Ectodermal cell (in vitro differentiated cells): ENCODE measurements at regions not wholly inside any gene's neighbourhood (a gene's known extent, or its start where the extent isn't known, plus 50 kb on each side); places are given as distances from the start of the nearest gene placed in this dataset.

Experiments used
- H3K27ac ChIP-seq: 2 replicates; pipeline ENCODE4 v1.7.0; 2013; ENCODE audit warnings: mild to moderate bottlenecking, low read depth, low read length; ENCODE audit not compliant: insufficient read depth, poor library complexity, severe bottlenecking
- H3K27me3 ChIP-seq: 2 replicates; pipeline ENCODE4 v1.7.0; 2013; ENCODE audit warnings: mild to moderate bottlenecking, low read length; ENCODE audit not compliant: insufficient read depth, control insufficient read depth, poor library complexity, severe bottlenecking
- H3K36me3 ChIP-seq: one replicate; pipeline ENCODE4 v1.7.0; 2013; ENCODE audit warnings: low read length; ENCODE audit not compliant: control insufficient read depth, insufficient read depth
- H3K4me1 ChIP-seq: one replicate; pipeline ENCODE4 v1.7.0; 2013; ENCODE audit warnings: low read length; ENCODE audit not compliant: control insufficient read depth, insufficient read depth
- H3K4me3 ChIP-seq: 2 replicates; pipeline ENCODE4 v1.7.0; 2013; ENCODE audit warnings: low read depth, low read length, control low read depth; ENCODE audit not compliant: insufficient read depth
- H3K9me3 ChIP-seq: 2 replicates; pipeline ENCODE4 v1.7.0; 2013; ENCODE audit warnings: mild to moderate bottlenecking, low read length, moderate library complexity; ENCODE audit not compliant: control insufficient read depth
- WGBS, 2 experiments: methylation state at CpG; one replicate each; pipeline ENCODE4 v1.1.7; 2013; ENCODE audit warnings: missing lambda C conversion rate in 2 of 2; 5-methylcytosine and 5-hydroxymethylcytosine counted together

DNA sequence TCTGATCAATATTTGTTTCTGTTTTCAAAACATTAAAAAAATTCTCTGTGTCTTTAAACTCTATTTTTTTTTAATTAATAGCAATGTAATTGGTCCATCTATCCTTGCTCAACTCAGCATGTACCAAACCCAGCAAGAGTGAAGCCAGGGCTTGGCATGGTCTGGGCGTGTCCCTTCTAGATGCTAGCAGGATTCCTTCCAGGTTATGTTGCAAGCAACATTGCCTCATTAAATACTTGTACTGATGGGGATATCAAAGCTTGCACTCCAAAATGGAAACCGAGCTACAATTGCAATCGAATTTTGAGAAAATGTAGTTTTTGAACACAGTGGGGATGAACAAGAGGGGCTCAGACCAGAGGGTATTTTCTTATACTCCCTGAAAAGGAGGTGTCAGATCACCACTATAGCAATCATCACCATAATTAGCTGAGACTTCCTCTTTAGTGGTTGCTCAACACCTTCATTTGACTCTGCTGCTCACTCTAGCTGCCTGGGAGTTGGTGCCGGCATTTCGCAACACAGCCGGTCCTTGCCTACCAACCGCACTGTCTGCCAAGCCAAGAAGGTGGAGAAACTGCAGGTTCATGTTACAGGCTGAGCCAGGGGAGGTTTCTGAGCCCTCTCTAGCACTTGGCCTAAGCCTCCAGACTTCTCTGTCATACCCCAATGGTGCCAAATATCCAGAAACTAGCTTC, 67.8 kb upstream of the RALGAPA2 start:
- WGBS, 2 experiments, result 85 to 89% methylated on average over 7 of the region's 7 CpGs
- Histone ChIP-seq H3K27ac (no peak overlapping the region), H3K36me3 (no peaks in the 10 kb centered on the region), H3K27me3 (no peaks in the 10 kb centered on the region), H3K9me3 (no peaks in the 10 kb centered on the region), H3K4me3 (no peak overlapping the region), H3K4me1 (no peaks in the 10 kb centered on the region)

DNA sequence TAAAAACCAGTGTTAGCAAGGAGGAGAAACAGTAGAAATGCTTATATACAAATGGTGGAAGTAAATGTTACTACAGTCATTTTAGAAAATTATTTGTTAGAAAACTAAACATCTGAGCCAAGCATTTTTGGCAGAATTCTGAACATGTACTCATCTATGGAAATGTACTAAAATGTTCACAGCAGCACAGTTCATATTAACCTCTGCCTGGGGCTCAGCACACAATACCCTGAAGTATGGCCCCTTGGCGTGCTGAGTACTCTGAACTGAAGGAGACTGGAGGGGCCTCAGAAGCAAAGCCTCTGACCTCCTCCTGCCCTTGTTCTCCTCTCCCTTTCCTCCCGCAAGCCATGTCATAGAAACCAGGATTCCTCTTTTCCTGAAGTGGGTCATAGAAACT, 66.2 kb upstream of the RALGAPA2 start:
- H3K4me1 ChIP-seq, result no peaks in the 10 kb centered on the region
- no peaks in the 10 kb centered on the region for H3K27me3 ChIP-seq
- no peaks in the 10 kb centered on the region for H3K36me3 ChIP-seq
- no peaks in the 10 kb centered on the region for H3K9me3 ChIP-seq
- 87 to 95% methylated on average over 2 of the region's 2 CpGs for WGBS, 2 experiments
- H3K4me3 ChIP-seq, result no peak overlapping the region
- H3K27ac ChIP-seq, result no peak overlapping the region

DNA sequence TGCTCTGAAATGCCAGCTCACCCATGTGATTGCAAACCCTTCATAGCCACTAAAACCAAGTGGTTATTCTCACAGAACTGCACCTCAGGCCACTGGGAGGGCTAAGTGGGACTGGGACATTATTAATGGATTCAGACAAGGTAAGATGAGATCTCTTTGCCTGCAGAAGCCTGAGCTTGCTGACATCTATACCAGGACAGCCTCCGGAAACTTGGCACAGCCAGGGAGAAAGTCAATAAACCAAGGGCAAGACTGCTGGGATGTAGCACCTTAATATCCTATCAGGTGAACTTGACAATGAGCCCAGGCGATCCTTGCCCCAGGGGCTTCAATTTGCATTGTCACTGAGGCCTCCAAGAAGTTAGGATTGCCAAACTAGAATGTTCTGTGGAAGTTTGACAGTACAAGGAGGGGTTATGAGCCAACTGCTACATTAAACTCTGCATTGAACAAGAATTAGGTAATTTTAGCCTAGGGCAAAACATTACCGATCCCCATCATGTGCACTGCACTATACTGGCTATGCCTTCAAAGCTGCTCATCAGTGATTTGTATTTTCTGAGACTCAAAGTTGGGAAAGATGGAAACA, 60.1 kb upstream of the RALGAPA2 start:
- Histone ChIP-seq H3K27me3 (no peaks in the 10 kb centered on the region), H3K36me3 (no peaks in the 10 kb centered on the region)

DNA sequence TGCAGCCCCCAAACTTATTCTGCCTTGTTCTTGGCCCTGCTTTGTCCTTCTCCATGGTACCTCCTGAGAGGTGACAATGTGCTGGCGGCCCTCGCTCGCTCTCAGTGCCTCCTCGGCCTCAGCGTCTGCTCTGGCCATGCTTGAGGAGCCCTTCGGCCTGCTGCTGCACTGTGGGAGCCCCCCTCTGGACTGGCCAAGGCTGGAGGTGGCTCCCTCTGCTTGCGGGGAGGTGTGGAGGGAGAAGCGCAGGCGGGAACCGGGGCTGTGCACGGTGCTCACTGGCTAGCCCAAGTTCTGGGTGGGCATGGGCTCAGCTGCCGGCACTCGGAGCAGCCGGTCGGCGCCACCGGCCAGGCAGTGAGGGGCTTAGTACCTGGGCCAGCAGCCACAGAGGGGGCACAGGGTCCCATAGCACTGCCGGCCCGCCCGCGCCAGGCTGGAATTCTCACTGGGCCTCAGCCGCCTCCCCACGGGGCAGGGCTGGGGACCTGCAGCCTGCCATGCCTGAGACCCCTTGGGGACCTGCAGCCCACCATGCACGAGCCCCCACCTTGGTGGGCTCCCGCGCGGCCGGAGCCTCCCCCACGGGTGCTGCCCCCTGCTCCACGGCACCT, 55.9 kb upstream of the RALGAPA2 start:
- Histone ChIP-seq H3K9me3 (no peaks in the 10 kb centered on the region), H3K27ac (no peak overlapping the region), H3K27me3 (no peaks in the 10 kb centered on the region), H3K36me3 (no peaks in the 10 kb centered on the region), H3K4me3 (no peak overlapping the region), H3K4me1 (no peaks in the 10 kb centered on the region)
- 96 to 97% methylated on average over 30 of the region's 30 CpGs for WGBS, 2 experiments

More for the DNA sequence above, 60.1 kb upstream of the RALGAPA2 start:
- no peak overlapping the region for H3K27ac ChIP-seq
- H3K4me1 ChIP-seq, result no peaks in the 10 kb centered on the region
- WGBS, 2 experiments, result 91 to 93% methylated on average over 3 of the region's 3 CpGs
- H3K4me3 ChIP-seq, result no peak overlapping the region
- no peaks in the 10 kb centered on the region for H3K9me3 ChIP-seq

DNA sequence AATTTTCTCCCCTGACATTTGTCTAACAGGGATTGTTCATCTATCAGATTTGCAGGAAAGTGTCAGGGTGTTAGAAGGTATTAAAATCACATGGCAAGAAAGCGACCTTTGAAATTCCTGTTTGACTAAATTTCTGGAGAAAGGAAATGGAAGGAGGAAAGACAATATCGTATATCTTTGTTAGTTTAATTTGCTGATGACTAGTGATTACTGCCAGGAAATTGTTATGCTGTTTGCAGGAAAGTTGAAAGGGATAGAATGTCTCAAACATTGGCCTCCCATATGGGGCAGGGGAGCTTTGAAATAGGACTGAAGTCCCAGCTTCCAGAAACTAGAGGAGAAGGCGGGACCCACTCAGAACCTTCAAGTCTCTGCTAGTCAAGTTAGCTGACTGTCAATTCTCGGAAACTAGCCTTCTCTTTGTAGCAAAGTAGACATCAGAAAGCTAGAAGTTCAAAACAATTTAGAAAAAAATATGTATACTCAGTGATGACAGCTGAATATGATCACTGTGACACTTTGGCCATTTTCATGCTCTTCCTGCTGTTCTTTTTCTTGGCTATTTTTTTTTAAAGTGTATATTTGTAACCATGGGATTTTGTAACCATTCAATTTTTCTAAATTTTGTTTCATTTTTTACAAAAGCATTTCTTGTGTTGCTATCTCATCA, 53.4 kb upstream of the RALGAPA2 start:
- Histone ChIP-seq H3K9me3 (no peaks in the 10 kb centered on the region), H3K27ac (no peak overlapping the region), H3K36me3 (no peaks in the 10 kb centered on the region), H3K4me3 (no peak overlapping the region), H3K27me3 (no peaks in the 10 kb centered on the region), H3K4me1 (no peaks in the 10 kb centered on the region)
- 89 to 92% methylated on average over 4 of the region's 4 CpGs for WGBS, 2 experiments

DNA sequence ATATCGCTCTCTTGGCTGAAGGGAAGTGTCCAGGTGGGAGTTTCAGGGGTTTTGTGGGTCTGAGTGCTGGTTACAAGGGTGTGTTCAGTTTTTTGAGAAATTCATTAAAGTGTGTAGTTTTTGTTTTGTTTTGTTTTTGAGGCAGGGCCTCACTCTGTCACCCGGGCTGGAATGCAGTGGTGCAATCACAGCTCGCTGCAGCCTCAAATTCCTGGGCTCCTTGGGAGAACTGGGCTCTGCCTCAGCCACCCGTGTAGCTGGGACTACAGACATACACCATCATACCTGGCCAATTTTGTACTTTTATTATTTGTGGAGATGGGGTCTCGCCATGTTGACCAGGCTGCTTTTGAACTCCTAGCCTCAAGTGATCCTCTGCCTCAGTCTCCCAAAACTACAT, 51.2 kb upstream of the RALGAPA2 start:
- Histone ChIP-seq H3K36me3 (no peaks in the 10 kb centered on the region), H3K4me1 (no peaks in the 10 kb centered on the region), H3K9me3 (no peaks in the 10 kb centered on the region), H3K4me3 (no peak overlapping the region), H3K27me3 (no peaks in the 10 kb centered on the region), H3K27ac (no peak overlapping the region)
- 92 to 96% methylated on average over 4 to 5 of the region's 5 CpGs for WGBS, 2 experiments
